Kidney glomerular epithelial cell (primary cell): ENCODE measurements at regions not wholly inside any gene's neighbourhood (a gene's known extent, or its start where the extent isn't known, plus 50 kb on each side); places are given as distances from the start of the nearest gene placed in this dataset.

Experiments used
- DNase-seq: peaks from one replicate; lab custom pipeline; 2025; lab: John Stamatoyannopoulos, UW

DNA sequence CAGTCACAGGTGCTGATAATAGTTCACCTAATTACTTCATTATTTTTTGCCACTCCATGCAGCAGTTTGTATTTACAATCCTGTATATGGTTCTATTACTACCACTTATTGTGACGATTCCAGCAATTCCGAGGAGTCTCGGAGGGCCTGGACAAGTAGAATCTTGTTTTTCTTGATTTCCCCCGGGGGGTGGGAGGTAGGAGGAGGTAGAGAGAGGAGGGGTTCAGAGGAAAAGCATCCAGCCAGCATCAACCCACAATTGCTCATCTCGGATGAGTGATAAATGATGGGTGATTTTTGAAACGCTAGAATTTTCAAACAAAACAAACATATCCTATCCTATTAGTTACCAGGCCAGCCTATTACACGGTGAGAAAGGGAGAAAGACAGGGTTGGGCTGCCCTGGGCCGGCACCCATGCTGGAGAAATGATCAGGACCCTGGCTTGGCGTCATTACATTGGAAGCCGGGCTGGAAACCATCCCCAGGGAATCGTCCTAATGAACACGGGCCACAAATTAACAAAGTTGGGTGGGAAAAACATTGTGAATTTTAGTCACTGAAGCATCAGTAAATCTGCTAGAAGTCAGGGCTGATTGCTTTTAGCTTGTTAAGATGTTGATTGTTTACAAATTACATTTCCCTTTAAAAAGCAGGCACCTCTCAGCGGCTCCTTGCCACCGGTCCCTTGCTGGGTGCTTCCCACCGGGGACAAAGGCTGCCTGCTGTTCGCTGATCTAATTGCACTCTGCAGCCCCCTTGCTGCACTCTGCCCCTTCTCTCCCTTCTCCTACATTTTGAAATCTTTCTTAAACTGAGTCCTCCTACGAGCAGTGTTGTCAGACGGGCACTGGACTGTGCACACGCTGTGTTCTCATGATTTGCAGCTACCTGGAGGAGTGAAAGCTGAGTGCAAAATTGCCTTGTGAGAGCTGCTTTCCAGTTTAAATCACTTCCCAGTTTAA, 95.5 kb downstream of the FAM204A start:
- DNase-seq = no peak

- DNase-seq = no peak
Measured at GRCh38 chr10:118243907-118244306, 98.2 kb downstream of the FAM204A start.

- peak; percentile 78 for DNase-seq
Measured at GRCh38 chr10:118241229-118242137, 100.6 kb downstream of the FAM204A start.

DNA sequence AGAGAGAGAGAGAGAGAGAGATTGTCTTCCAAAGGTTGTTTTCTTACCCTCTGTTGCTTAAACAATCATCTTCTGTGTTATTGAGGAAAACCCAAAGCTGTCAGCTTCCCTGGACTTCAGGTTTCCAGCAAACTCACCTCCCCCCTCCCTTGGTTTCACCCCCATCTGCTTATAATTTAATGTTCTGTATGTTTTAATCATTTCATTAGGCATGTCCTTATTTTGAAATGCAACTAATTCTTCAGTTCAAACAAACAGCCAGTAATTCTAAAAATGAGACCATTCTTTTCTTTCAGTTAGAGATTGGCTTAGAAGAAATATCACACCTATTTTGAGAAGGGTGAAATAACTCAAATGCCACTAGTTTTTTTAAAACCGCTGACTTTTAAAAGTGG, 102.9 kb downstream of the FAM204A start:
- no peak for DNase-seq

DNA sequence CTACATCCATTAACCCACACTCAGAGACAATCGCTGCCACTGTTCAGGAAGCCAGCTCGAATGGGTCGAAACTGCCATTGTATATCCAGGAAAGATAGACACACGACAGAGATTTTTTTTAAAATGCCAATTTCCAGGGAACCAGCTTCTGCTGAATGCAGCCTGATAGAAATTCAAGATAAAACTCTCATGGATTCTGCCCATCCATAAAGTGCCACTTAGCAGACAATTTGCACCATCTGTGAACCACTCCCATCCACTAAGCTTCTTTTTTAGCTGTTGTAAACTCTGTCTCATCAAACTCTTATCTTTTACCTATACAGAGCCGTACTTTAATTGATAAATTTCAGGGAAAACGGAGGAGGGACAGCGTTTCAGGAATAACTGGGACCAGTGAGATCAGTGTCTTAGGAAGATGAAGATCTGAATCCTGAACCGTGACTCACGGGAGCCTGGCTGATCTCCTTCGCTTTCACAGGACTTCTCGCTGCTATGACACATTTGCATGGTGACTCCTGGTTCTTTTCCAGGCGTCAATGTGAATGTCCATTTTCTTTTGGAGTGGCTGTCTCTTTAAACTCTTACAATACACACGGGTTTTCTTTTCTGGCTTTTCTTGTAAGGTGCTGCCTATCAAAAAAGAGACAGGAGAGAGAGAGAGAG, 103.4 kb downstream of the FAM204A start:
- no peak for DNase-seq

DNA sequence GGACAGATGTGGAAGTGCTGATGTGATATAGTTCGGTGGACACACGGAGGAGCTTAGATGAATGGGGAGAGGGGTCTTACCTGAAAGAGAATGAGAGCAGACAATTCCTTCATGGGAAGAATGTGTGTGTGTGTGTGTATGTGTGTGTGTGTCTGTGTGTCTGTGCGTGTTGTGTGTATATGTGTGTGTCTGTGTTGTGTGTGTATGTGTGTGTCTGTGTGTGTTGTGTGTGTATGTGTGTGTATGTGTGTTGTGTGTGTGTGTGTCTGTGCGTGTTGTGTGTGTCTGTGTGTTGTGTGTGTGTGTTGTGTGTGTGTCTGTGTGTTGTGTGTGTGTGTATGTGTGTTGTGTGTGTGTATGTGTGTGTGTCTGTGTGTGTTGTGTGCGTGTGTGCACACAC, 104.2 kb downstream of the FAM204A start:
- DNase-seq = no peak

- DNase-seq = no peak
Measured at GRCh38 chr10:118234683-118235082, 107.4 kb downstream of the FAM204A start.

- no peak for DNase-seq
Measured at GRCh38 chr10:118220346-118220850, 121.7 kb downstream of the FAM204A start.

GRCh38 chr10:118218562-118218961, 123.6 kb downstream of the FAM204A start:
- no peak for DNase-seq

DNA sequence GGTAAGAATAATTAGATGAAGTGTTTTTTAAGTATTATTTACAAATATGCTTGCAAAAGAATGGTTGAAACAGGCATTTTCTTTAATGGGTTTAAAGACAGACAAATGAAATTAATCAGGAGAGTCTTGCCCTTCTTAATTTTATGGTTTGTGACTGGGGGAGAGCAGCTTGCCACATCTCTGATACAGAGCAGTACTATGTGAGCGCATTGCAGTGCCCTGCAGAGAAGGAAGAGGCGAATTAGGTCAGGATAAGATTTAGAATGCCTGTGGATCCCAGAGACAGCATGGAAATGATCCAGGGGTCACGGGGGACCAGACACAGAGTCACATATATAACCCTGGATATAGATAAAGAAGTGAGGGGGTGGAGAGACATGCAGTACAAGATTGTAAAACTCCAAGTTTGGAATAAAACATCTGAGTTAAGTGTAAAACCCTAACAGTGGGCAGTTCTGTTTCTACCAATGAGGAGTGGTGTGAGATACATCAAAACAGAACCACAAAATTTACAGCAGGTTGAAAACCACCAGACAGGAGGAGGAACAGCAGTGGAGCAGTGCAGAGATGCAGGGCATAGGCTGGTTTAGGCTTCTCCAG, 125.5 kb downstream of the FAM204A start:
- DNase-seq = no peak

- no peak for DNase-seq
Measured at GRCh38 chr10:118216020-118216419, 126.1 kb downstream of the FAM204A start.

GRCh38 chr10:118214776-118215175, 127.3 kb downstream of the FAM204A start:
- no peak for DNase-seq

DNA sequence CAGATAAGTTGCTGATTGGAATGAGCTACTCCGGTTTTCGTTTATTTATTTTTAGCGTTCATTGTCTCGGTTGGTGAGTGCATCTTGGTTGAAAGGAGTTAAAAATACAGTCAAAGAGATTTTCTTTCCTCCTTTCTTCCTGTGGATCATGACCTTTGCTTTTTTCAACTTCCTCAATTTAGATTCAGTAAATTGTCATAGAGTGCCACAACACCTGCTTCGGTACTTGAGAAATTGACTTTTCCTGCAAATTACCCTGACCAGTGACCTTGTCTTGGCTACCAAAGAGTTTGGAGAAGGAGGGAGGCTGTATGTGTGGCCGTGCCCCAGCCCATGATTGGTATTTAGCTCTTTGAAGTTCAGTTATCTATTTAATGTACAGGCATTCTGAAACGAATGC, 128.7 kb downstream of the FAM204A start:
- DNase-seq = no peak

DNA sequence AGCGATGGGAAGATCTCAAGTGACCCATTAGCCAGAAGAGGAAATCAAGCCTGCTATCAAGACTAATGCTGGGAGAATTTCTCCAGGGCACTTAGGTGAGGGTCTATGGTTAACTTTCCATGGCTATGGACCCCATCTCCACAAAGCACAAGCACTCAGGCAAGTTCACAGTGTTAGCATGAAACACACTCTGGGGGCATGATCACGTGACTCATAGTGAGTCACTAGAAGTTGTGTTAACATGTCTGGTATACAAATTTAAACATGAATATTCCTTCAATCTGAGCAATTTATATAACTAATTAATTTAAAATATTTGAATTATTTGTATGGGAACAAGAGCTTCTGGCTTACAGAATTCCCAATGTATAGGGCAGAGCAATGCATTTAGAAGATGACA, 131.8 kb downstream of the FAM204A start:
- DNase-seq = peak; percentile 7

- no peak for DNase-seq
Measured at GRCh38 chr10:118209215-118209614, 132.9 kb downstream of the FAM204A start.

- no peak for DNase-seq
Measured at GRCh38 chr10:118207470-118208007, 134.6 kb downstream of the FAM204A start.

GRCh38 chr10:118204292-118204943, 137.7 kb downstream of the FAM204A start:
- DNase-seq = no peak

DNA sequence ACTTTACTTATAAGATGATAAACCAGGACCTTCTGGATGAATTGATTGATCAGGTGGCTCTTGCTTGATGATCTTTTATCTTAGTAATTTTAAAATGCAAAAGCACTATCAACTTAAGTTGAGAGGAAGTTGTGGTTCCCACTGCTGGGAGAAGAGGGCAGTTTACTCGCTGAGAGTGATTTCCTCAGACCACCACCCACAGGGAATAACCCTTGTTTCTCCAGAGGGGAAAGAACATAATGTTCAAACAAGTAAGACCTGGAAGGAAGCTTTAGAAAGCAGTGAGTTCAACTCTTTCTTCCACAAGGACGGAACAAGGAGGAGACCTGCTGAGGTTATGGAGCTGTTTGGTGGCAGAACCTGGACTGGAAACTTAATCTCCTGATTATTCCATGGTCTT, 138.7 kb downstream of the FAM204A start:
- DNase-seq = no peak

DNA sequence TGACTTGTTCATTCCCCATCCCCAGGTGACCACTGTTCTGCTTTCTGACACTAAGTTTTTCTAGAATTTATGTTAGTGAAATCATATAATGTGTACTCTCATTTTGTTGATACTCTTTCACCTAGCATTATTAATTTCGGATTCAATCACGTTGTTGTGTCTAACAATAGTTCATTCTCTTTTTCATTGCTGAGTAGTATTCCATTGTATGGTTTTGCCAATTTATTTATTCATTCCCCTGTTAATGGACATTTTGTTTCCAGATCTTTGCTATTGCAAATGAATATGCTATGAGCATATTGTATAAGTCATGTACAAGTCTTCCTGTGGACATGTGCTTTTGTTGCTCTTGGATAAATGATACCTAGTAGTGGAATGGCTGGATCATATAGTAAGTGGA, 146.4 kb downstream of the FAM204A start:
- no peak for DNase-seq

- no peak for DNase-seq
Measured at GRCh38 chr10:118193642-118194041, 146.9 kb upstream of the RAB11FIP2 start.

GRCh38 chr10:118181021-118181420, 134.3 kb upstream of the RAB11FIP2 start:
- no peak for DNase-seq
